ENCODE measurements at regions not wholly inside any gene's neighbourhood (a gene's known extent, or its start where the extent isn't known, plus 50 kb on each side); places are given as distances from the start of the nearest gene placed in this dataset.

- TF ChIP-seq CTCF (IDR thresholded peaks at IDR 0.05): no peak
These were observed 968.9 kb upstream of the EYS start for GRCh38 chr6:66675906-66676305.

GRCh38 chr6:66664112-66664511 is 957.1 kb upstream of the EYS start:
- no peak for TF ChIP-seq CTCF (IDR thresholded peaks at IDR 0.05)

GRCh38 chr6:66662721-66663507 is 955.9 kb upstream of the EYS start:
- TF ChIP-seq CTCF (IDR thresholded peaks at IDR 0.05): no peak

GRCh38 chr6:66662196-66662595 is 955.2 kb upstream of the EYS start:
- peak; percentile 47 for TF ChIP-seq CTCF (IDR thresholded peaks at IDR 0.05)

GRCh38 chr6:66655420-66655819 is 948.4 kb upstream of the EYS start:
- no peak for TF ChIP-seq CTCF (IDR thresholded peaks at IDR 0.05)

- TF ChIP-seq CTCF (IDR thresholded peaks at IDR 0.05): no peak
These were observed 931.5 kb upstream of the EYS start for GRCh38 chr6:66638518-66638917.

GRCh38 chr6:66638099-66638498 is 931.1 kb upstream of the EYS start:
- TF ChIP-seq CTCF (IDR thresholded peaks at IDR 0.05): no peak

GRCh38 chr6:66628917-66629316 is 921.9 kb upstream of the EYS start:
- no peak for TF ChIP-seq CTCF (IDR thresholded peaks at IDR 0.05)

Data from LNCAP (cell line).